ENCODE measurements at regions not wholly inside any gene's neighbourhood (a gene's known extent, or its start where the extent isn't known, plus 50 kb on each side); places are given as distances from the start of the nearest gene placed in this dataset.
"Not testable (repeated sequence)": the region's sequence is repeated elsewhere in the genome, so short reads cannot be mapped to it uniquely, and the experiment has no call there.

DNA sequence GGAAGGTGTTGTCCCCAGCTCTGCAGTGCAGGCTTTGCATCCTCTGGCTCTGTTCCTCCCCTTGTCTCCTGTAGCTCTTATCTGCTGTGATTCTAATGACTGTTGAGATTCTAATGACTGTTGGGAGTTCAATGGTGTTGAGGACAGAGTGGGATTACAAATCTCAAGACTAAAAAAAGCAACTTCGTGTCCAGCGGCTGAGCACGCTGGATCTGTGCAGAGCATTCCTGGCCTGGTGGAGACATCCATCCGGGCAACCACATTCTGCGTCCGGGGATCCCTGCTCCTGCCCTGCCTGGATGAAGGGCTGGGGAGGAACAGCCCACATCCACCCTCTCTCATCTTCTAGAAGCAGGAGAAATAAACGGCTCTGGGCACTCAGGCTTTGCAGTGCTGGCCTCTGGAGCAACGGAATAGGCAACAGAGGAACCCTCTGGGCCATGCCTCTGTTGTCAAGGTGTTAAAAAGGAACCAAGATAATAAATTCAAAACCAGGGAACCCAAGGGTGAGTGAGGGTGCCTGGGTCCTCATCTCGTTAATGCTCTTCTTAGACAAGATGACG, 106.7 kb upstream of the ASB18 start:
- no peak for DNase-seq (ENCODE audit: low read depth)
- TF ChIP-seq POLR2A (IDR thresholded peaks at IDR 0.05; ENCODE audit: extremely low read depth, insufficient read length): no peak
- TF ChIP-seq, protein P1, sequence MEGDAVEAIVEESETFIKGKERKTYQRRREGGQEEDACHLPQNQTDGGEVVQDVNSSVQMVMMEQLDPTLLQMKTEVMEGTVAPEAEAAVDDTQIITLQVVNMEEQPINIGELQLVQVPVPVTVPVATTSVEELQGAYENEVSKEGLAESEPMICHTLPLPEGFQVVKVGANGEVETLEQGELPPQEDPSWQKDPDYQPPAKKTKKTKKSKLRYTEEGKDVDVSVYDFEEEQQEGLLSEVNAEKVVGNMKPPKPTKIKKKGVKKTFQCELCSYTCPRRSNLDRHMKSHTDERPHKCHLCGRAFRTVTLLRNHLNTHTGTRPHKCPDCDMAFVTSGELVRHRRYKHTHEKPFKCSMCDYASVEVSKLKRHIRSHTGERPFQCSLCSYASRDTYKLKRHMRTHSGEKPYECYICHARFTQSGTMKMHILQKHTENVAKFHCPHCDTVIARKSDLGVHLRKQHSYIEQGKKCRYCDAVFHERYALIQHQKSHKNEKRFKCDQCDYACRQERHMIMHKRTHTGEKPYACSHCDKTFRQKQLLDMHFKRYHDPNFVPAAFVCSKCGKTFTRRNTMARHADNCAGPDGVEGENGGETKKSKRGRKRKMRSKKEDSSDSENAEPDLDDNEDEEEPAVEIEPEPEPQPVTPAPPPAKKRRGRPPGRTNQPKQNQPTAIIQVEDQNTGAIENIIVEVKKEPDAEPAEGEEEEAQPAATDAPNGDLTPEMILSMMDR (IDR thresholded peaks at IDR 0.05; ENCODE audit: low read depth, low read length): no peak
- TF ChIP-seq, protein P2, sequence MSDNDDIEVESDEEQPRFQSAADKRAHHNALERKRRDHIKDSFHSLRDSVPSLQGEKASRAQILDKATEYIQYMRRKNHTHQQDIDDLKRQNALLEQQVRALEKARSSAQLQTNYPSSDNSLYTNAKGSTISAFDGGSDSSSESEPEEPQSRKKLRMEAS (IDR thresholded peaks at IDR 0.05; ENCODE audit: low read depth, low read length): no peak
- no peak for TF ChIP-seq MYC (IDR thresholded peaks at IDR 0.05; ENCODE audit: low read depth, low read length)
- H3K4me3 ChIP-seq (ENCODE audit: low read depth, low read length): no peak overlapping the region

DNA sequence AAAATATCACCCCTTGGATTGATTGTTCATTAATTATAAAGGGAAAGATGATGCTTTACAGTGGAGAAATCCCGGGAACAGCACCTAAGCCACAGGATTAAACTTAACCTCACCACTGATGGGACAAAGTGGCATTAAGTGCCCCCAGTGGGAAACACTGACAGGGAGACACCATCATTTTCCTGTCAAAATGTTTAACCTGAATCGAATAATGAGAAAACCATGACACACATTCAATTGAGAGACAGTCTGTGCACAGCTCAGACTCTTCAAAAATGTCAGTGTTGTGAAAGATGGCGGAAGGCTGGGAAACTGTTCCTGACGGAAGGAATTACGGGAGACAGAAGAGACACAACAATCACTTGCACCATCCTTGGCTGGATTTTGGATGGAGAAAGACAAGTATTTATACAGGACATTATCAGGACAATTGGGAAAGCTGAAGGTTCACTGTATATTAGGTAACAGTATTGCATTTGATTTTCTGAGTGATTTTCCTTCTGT, 111.8 kb upstream of the ASB18 start:
- DNase-seq (ENCODE audit: low read depth): no peak
- TF ChIP-seq, protein P2 (IDR thresholded peaks at IDR 0.05; ENCODE audit: low read depth, low read length): no peak
- TF ChIP-seq POLR2A (IDR thresholded peaks at IDR 0.05; ENCODE audit: extremely low read depth, insufficient read length) (no peak), MYC (IDR thresholded peaks at IDR 0.05; ENCODE audit: low read depth, low read length) (no peak)
- TF ChIP-seq, protein P1 (IDR thresholded peaks at IDR 0.05; ENCODE audit: low read depth, low read length): no peak
- H3K4me3 ChIP-seq (ENCODE audit: low read depth, low read length): no peak overlapping the region

DNA sequence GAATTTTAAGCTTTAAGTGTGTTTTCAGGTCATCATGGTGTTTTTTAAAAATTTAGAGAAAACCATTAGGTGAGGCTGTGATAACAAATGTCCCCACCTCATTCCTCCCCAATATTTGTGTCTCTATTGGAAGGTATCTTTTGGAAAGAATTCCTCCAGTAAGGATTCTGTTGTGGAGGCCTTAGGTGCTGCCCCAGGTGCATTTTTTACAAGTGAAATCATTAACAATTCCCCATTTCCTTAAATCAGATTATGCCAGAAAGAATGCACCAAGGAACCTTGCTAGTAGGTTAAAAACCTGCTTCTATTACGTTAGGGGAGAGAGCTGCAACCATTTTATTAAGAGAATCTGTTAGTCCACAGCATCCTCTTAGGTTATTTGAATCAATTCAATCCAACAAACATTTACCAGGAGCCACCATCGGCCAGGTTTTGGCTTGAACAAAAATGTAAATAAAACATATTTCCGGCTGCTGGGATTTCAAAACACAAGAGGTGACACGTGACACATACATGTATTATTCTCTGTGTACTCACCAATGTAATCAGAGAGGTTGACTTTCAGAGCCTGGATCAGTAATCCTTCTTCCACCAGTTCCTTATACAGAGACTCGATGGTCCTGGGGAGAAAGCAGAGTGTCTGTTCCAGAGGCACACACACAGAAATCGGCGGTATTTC, 112.5 kb upstream of the ASB18 start:
- TF ChIP-seq, protein P1 (IDR thresholded peaks at IDR 0.05; ENCODE audit: low read depth, low read length): no peak
- TF ChIP-seq POLR2A (IDR thresholded peaks at IDR 0.05; ENCODE audit: extremely low read depth, insufficient read length) (no peak), MYC (IDR thresholded peaks at IDR 0.05; ENCODE audit: low read depth, low read length) (no peak)
- TF ChIP-seq, protein P2 (IDR thresholded peaks at IDR 0.05; ENCODE audit: low read depth, low read length): no peak
- no peak overlapping the region for H3K4me3 ChIP-seq (ENCODE audit: low read depth, low read length)
- DNase-seq (ENCODE audit: low read depth): no peak

DNA sequence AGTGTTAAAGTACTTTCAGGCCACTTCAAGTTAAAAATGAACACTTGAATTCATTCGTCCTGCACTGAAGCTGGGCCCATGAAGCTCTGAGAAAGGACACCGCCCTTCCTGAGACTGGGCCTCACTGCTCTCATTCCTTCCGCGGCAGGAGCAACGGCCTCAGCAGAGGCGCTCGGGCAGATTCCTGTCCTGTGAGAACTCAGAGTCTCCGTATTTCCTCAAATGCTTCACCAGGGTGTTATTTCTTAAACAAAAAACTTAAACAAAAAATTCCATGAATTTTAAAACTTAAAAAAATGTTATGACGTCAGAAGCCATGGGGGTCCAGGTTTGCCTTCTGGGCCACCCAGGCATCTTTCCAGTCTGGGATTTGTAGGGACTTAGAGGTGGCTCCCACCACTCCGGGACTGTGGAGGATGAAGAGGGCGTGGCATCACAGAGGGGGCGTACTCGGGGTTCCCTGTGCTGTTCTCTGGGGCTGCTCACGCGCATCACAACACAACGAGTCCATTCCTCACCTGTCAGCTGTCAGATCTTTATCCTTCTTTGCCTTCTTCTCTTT, 115.9 kb upstream of the ASB18 start:
- DNase-seq (ENCODE audit: low read depth): no peak
- TF ChIP-seq POLR2A (IDR thresholded peaks at IDR 0.05; ENCODE audit: extremely low read depth, insufficient read length) (no peak), MYC (IDR thresholded peaks at IDR 0.05; ENCODE audit: low read depth, low read length) (no peak)
- TF ChIP-seq, protein P1 (IDR thresholded peaks at IDR 0.05; ENCODE audit: low read depth, low read length): no peak
- TF ChIP-seq, protein P2 (IDR thresholded peaks at IDR 0.05; ENCODE audit: low read depth, low read length): no peak
- H3K4me3 ChIP-seq (ENCODE audit: low read depth, low read length): no peak overlapping the region

DNA sequence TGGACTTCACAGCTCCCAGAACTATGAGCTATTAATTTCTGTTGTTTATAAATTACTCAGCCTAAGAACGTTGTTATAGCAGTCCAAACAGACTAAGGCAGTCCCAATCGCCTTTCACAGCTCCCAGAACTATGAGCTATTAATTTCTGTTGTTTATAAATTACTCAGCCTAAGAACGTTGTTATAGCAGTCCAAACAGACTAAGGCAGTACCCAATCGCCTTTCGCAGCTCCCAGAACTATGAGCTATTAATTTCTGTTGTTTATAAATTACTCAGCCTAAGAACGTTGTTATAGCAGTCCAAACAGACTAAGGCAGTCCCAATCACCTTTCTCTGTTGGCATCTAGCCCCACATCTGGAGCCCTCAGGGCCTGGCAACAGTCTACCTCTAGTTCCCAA, 117.0 kb upstream of the ASB18 start:
- DNase-seq (ENCODE audit: low read depth); H3K4me3 ChIP-seq (ENCODE audit: low read depth, low read length): not testable (repeated sequence)

DNA sequence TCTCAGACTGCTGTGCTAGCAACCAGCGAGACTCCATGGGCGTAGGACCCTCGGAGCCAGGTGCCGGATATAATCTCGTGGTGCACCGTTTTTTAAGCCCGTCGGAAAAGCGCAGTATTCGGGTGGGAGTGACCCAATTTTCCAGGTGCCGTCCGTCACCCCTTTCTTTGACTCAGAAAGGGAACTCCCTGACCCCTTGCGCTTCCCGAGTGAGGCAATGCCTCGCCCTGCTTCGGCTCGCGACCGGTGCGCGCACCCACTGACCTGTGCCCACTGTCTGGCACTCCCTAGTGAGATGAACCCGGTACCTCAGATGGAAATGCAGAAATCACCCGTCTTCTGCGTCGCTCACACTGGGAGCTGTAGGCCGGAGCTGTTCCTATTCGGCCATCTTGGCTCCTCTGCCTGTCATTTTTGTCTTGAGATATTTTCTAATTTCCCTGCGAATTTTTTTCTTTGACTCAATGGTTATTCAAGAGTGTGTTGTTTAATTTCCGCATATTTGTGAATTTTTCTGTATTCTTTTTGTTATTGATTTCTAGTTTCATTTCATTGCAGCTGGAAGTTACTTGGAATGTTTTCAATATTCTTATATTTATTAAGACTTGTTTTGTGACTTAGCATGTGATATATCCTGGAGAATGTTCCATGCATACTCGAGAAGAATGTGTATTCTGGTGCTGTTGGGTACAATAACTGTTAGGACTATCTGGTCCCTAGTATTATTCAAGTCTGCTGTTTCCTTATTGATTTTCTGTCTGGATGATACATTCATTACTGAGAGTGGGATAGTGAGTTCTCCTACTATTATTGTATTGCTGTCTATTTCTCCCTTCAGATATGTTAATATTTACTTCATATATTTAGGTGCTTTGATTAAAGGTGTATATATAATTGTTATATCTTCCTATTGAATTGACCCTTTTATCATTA, 125.3 kb upstream of the ASB18 start:
- not testable (repeated sequence) for DNase-seq (ENCODE audit: low read depth); H3K4me3 ChIP-seq (ENCODE audit: low read depth, low read length)

Data from NB4 (cell line).